Stimulated activated CD8-positive, alpha-beta memory T cell treated with anti-CD3 and anti-CD28 coated beads, Interleukin-12 subunit alpha, Interleukin-12 subunit beta, amount 100 ng/mL, for 4 hours (primary cell): ENCODE measurements at regions not wholly inside any gene's neighbourhood (a gene's known extent, or its start where the extent isn't known, plus 50 kb on each side); places are given as distances from the start of the nearest gene placed in this dataset.

Experiments
- DNase-seq: peaks from one replicate; pipeline ENCODE4 v3.0.0-alpha.2; 2020; ENCODE audit warnings: low read depth

- no peak for DNase-seq
Measured at GRCh38 chr17:15894913-15895658, 49.8 kb upstream of the ADORA2B start.
